ENCODE measurements at regions not wholly inside any gene's neighbourhood (a gene's known extent, or its start where the extent isn't known, plus 50 kb on each side); places are given as distances from the start of the nearest gene placed in this dataset.

DNA sequence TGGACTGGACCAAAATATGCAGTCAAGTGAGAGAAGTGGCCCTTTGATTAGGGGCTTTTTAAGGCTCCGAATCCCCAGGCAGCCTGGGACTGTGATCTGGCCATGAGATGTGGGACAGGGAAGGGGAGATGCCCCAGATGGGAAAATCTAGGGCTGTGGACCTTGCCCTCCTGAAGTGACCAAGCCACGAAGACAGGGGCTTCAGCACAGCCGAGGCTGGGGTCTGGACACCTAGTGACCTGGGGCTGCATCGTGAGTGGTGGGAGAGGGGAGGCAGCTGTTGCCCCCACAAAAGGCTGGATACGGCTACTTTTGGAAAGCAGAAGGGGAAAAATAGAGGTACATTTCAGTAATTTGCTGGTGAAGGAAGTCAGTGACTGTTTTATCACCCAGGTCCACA lies 139.5 kb upstream of the SLC24A3 start:
- no peak for DNase-seq
- Histone ChIP-seq H3K36me3 (no peaks in the 10 kb centered on the region), H3K27ac (no peak overlapping the region), H3K4me1 (peaks cover 0 to 13% (median 0%) of the 10 kb centered on the region in 12 donors), H3K9me3 (no peaks in the 10 kb centered on the region), H3K27me3 (no peaks in the 10 kb centered on the region), H3K4me3 (no peak overlapping the region)
- intact Hi-C loops (cut with DNase I), result no loop called here
- TF ChIP-seq POLR2A (IDR thresholded peaks at IDR 0.05), result no peak
- TF ChIP-seq, protein P1, sequence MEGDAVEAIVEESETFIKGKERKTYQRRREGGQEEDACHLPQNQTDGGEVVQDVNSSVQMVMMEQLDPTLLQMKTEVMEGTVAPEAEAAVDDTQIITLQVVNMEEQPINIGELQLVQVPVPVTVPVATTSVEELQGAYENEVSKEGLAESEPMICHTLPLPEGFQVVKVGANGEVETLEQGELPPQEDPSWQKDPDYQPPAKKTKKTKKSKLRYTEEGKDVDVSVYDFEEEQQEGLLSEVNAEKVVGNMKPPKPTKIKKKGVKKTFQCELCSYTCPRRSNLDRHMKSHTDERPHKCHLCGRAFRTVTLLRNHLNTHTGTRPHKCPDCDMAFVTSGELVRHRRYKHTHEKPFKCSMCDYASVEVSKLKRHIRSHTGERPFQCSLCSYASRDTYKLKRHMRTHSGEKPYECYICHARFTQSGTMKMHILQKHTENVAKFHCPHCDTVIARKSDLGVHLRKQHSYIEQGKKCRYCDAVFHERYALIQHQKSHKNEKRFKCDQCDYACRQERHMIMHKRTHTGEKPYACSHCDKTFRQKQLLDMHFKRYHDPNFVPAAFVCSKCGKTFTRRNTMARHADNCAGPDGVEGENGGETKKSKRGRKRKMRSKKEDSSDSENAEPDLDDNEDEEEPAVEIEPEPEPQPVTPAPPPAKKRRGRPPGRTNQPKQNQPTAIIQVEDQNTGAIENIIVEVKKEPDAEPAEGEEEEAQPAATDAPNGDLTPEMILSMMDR (IDR thresholded peaks at IDR 0.05), result no peak
- ATAC-seq, result no peak
- 81 to 93% (median 86%) methylated on average over 5 of the region's 5 CpGs for WGBS, 4 donors

DNA sequence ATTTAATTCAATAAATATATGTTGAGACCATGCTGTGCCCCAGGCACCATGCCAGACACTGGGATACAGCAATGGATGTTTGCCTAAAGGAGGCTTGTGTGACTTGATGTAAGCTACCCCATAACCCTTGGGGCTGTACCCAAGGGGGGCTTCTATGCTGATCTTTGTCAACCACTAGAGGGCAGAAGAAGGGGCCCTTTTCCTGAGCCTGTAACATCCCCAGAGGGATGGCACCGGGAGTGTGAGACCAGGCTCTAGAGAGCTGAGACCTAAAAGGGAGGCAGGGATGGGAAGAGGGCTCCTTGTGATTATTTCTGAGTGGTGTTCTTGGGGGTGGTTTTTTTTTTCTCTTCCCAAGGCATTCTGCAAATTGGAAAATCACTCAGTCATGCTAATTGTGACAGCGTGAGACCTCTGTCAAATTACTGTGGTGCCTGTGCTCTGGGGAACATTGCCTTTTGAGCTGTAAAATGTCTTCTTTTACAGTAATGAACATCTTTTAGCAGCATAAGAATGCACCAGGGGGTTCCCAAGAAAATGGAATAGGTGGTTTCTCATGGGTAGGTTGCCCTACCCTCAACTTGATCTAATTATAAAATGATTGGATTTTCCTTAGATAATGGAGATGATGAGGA lies 138.7 kb upstream of the SLC24A3 start:
- ATAC-seq (no peak), DNase-seq (no peak)
- Histone ChIP-seq H3K9me3 (no peaks in the 10 kb centered on the region), H3K27ac (no peak overlapping the region), H3K36me3 (no peaks in the 10 kb centered on the region), H3K4me3 (no peak overlapping the region), H3K4me1 (peaks cover 0 to 13% (median 0%) of the 10 kb centered on the region in 12 donors), H3K27me3 (no peaks in the 10 kb centered on the region)
- TF ChIP-seq, protein P1 (IDR thresholded peaks at IDR 0.05), result peak in 5 of 12 donors; percentile 13 to 33 (median 30)
- no peak for TF ChIP-seq POLR2A (IDR thresholded peaks at IDR 0.05)
- intact Hi-C loops (cut with DNase I), result no loop called here
- 29 to 54% (median 44%) methylated on average over 2 of the region's 2 CpGs for WGBS, 4 donors

DNA sequence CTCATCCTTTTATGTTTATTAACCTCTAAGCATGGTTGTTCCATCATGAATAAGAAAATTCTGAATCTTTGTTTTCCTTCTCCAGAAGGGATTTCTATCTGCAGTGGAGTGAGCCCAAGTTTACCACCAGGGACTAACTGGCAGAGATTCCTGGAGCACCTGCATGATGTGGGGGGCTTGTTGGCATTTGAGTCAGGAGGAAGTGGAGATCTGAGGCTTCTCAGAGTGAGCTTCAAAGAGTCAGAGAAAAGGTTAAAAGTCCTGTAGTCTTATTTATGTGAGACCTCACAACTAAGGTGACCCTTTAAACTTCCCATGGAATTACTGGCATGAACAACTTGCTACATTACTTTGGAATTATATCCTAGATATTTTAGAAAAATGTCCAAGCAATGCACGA lies 138.1 kb upstream of the SLC24A3 start:
- TF ChIP-seq, protein P1 (IDR thresholded peaks at IDR 0.05), result no peak
- no peak for TF ChIP-seq POLR2A (IDR thresholded peaks at IDR 0.05)

DNA sequence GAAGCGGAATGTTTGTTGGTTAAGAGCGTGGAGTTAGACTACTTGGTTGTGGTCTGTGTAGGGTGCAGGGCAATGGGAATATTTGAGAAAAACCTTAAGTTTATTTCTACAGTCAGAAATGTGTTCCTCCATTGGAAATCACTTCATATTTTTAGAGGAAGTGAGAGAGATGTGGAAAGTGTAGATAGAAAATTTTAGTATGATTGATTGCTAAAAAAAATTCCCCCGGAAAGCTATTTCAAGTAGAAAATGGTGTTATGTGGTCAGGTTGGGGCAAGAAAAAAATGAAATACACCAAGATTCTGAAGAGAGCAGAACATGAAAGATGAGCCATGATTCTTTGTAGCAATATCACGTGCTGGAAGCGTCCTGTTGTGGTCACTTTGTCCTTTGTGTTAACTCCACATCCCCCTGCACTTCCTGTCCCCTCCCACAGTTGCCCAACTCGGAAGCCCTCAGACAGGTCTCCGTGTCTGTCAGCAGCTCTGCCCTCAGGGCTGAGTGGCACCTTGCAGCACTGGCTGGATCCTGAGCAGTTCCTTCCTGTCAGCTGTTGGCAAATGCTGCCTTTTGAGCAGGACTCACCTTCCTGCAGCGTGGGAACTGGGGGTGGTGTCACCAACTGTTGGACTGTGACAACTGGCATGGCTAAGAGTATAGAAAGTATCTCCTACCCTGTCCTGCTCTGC lies 137.5 kb upstream of the SLC24A3 start:
- Histone ChIP-seq H3K36me3 (no peaks in the 10 kb centered on the region), H3K27me3 (no peaks in the 10 kb centered on the region), H3K4me3 (no peak overlapping the region), H3K27ac (no peak overlapping the region), H3K9me3 (no peaks in the 10 kb centered on the region), H3K4me1 (peaks cover 0 to 13% (median 0%) of the 10 kb centered on the region in 12 donors)
- ATAC-seq (peak in 2 of 4 donors; percentile 37 to 70), DNase-seq (peak in 1 of 5 donors; percentile 23)
- WGBS, 4 donors, result 54 to 71% (median 61%) methylated on average over 8 of the region's 8 CpGs
- intact Hi-C loops (cut with DNase I), result no loop called here
- no peak for TF ChIP-seq POLR2A (IDR thresholded peaks at IDR 0.05)

More for the DNA sequence above, 138.1 kb upstream of the SLC24A3 start:
- WGBS, 4 donors, result 27 to 80% (median 41%) methylated on average over 1 of the region's 1 CpG
- Histone ChIP-seq H3K36me3 (no peaks in the 10 kb centered on the region), H3K9me3 (no peaks in the 10 kb centered on the region), H3K4me3 (no peak overlapping the region), H3K27ac (no peak overlapping the region), H3K27me3 (no peaks in the 10 kb centered on the region), H3K4me1 (peaks cover 0 to 13% (median 0%) of the 10 kb centered on the region in 12 donors)
- ATAC-seq (no peak), DNase-seq (no peak)
- intact Hi-C loops (cut with DNase I), result no loop called here

All from heart left ventricle (tissue), 16 donors.